Effector CD8-positive, alpha-beta T cell (primary cell): ENCODE measurements at regions not wholly inside any gene's neighbourhood (a gene's known extent, or its start where the extent isn't known, plus 50 kb on each side); places are given as distances from the start of the nearest gene placed in this dataset.

Experiments
- DNase-seq: peaks from one replicate; lab custom pipeline; 2025; lab: John Stamatoyannopoulos, UW

GRCh38 chr1:208541225-208541855, 297.2 kb upstream of the PLXNA2 start:
- no peak for DNase-seq

DNA sequence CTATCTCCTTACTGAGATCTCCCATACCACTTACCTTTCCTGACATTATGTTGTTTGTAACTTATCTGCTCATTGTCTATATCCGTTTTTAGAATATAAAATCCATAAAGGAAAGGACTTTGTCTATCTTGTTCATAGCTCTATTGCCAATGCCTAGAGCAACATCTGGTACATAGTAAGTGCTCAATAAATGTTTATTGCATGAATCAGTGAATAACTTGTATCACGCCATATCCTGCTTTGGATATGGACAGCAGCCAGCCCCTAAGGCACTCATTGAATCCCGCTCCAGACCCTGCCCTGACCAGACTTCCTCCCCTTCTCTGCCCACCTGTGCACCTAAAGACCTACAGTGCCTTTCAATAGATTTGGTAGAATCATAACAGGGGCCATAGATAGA, 298.1 kb upstream of the PLXNA2 start:
- no peak for DNase-seq

- DNase-seq, result no peak
These were observed 299.9 kb upstream of the PLXNA2 start for GRCh38 chr1:208544053-208544452.

DNA sequence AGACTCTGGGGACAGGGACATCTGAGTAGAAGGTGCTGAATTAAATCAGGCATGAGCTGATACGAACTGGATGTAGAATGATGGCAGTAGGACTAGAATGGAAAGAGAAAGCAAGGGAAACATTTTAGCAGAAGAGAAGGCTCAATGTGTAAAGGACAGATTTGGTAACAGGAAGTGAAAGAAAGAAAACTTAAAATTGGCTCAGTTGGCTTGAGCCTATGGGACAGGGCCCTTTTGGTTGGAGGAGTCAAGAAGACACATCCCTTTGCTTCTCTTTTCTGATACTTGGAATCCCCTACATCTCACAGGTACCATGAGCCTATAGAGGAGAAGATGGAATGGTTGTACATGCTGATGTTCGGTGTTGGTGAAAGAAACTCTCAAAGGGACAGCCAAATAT, 300.6 kb upstream of the PLXNA2 start:
- no peak for DNase-seq

GRCh38 chr1:208551024-208551423, 306.8 kb upstream of the PLXNA2 start:
- no peak for DNase-seq

DNA sequence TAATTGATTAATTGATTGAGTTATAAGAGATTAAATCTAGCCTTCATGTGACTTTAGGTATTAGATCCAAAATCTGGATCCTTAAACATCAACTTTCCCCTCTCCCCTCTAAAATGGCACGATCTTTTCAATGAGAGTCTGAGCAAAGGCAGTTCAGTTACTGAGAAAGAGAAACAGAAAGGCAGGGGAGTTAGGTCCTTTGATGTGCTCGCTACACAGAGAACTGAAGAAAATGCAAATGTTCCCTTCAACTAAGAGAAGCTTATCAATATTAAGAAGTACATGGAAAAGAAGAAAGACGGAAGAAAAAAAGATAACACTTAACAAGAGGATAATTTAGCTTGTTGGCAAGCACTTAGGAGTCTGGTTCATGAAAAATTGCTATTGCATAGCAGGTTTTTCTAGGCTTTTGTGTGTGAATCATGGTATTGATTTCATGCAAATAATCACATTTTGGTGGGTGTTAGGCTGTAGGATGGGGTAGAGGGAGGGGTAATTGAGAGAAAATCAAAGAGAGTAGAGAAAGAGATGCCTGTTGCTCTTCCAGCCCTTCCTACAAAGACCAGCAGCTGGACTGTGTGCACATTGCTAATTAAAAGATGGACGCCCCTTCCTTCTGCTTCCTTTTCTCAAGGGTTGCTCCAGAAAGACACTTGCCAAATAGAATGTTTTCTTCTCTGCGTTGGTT, 307.6 kb upstream of the PLXNA2 start:
- DNase-seq, result no peak

GRCh38 chr1:208552928-208553327, 308.7 kb upstream of the PLXNA2 start:
- no peak for DNase-seq

DNA sequence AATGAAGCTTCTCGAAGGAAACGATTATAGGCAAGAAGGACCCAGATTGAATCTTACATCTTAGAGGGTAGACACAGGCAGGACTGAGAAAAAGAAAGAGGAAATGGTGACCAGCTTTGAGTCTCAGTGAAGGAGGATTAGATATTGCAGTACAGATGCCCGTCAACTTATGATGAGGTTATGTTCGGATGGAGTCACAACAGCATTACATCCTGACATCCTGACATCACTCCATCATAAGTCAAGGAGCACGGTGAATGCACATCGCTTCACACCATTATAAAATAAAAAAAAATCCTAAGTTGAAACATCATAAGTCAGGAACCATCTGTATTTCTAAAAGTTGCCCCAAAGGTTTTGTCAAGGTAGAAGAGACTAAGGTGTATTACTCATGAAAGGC, 312.3 kb upstream of the PLXNA2 start:
- no peak for DNase-seq

GRCh38 chr1:208557046-208557722, 313.0 kb upstream of the PLXNA2 start:
- DNase-seq, result no peak

DNA sequence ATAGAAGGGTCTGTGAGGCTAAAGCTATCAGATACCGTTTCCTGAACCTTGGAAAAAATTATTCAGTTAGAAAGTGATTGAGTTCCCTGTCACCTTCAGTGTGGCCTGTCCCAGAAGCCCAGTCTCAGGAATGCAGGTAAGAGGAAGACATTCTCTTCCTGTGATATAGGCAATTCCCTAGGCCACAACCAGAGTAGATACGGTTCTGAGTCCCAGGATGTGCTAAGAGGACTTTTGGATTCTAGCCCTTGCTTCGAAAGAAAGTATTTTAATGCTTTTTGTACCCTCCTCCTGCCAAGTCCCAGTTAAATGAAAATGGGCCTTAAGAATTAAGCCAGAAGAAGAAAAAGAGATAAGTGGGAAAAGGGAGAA, 313.5 kb upstream of the PLXNA2 start:
- DNase-seq, result no peak

- DNase-seq, result no peak
These were observed 315.6 kb upstream of the PLXNA2 start for GRCh38 chr1:208559597-208560329.

- DNase-seq, result no peak
These were observed 318.2 kb upstream of the PLXNA2 start for GRCh38 chr1:208562151-208562960.

GRCh38 chr1:208564466-208564865, 320.3 kb upstream of the PLXNA2 start:
- no peak for DNase-seq

GRCh38 chr1:208565756-208566440, 321.7 kb upstream of the PLXNA2 start:
- DNase-seq, result no peak

DNA sequence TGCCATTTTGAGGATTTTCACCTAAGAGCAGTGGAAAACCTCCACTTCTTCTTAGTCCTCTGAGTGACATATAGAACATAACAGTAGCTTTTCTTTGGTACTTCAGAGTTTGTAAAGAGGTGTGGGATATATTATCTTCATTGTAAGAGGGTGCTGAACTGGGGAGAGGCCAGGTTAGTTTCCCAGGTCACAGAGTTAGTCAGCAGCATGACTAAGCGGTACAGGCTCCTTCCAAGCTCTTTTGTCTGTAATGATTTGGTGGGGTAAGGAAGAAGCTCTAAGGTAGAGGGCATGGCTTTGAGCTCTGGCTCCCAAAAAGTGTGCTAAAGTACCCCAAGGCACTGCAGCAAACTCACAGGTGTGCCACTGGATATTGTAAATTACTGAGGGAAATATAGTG, 325.0 kb upstream of the PLXNA2 start:
- DNase-seq, result no peak

DNA sequence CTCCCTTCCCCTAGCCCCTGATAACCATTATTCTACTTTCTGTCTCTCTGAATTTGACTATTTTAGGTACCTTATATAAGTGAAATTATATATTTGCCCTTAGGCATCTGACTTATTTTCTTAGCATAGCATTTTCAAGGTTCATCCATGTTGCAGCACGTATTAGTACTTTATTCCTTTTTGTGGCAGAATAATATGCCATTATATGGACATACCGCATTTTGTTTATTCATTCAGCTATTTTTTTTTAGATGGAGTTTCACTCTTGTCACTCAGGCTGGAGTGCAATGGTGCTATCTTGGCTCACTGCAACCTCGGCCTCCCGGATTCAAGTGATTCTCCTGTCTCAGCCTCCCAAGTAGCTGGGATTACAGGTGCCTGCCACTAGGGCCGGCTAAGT, 326.2 kb upstream of the PLXNA2 start:
- DNase-seq, result no peak

- DNase-seq, result no peak
These were observed 332.2 kb upstream of the PLXNA2 start for GRCh38 chr1:208576425-208576824.

GRCh38 chr1:208577381-208577905, 333.3 kb upstream of the PLXNA2 start:
- DNase-seq, result no peak

DNA sequence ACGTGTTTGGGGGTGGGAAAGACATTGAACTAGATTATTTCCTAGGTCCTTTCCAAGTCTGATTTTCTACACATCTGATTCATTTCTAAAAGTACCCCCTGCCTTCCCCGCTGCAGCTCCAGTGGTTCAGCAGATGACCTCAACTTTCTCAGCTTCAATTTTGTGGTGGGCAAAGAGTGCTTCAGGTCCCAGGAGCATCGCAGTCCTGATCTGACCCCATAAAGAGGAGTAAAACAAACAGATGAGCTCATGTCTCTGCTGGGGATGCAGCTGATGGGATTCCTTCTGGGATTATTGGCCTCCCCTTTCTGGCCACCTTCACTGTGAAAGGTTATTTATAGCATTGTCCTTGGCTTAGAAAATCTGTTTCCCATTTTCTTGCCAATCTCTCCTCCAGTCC, 337.0 kb upstream of the PLXNA2 start:
- no peak for DNase-seq

DNA sequence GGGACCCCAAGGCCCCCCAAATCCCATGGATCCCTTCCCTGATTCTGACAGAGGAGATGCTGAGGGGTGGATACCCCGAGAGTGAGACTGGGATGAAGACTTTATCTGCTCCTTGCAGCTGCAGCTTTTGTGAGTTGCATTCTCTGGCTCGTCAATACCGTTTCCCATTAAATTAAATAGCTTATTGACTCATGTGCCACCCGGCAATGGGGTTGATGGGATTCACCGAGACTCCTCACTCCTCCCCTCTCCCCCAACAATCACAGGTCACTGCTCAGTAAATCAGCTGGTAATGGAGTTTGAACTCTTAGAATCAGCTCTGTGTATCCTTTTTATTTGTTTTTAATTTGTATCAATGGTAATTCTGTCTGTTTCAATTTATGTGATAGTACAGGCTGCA, 337.5 kb upstream of the PLXNA2 start:
- no peak for DNase-seq

DNA sequence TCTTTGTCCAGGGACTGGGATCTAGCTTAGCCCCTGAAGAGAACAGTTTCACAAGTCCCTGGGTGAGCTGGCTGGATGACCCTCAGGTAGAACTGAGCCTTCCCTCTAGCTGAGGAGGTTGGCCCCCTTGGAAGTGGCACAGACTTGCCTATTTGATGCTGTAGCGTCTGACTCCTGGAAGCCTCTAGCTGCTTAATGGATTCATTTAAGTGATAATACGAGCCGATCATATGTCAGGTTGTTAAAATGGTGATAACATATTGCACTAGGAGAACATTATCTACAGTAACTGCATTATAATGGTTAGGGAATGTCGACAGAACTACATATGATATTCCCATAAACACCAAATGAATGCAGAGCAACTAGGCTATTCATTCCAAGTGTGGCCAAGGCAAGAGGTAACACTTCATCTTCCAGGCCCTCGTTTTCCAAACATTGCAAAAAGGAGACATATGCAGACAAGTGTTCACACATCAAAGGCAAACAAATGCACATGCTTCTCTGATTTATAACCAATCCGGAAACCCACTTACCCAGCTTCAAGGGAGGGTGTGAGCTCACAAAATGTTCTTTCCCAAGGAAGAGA, 340.1 kb upstream of the PLXNA2 start:
- DNase-seq, result no peak
